Gastroesophageal sphincter (tissue), 3 donors: ENCODE measurements at regions not wholly inside any gene's neighbourhood (a gene's known extent, or its start where the extent isn't known, plus 50 kb on each side); places are given as distances from the start of the nearest gene placed in this dataset.

Experiments
- EP300 ChIP-seq: sonication (generic); formaldehyde crosslinking; IDR thresholded peaks from one replicate; pipeline ENCODE4 v1.6.1; 2017; ENCODE audit warnings: antibody characterized with exemption, mild to moderate bottlenecking
- POLR2A ChIP-seq, 2 donors: fragments of 450-650 bp; IDR thresholded peaks; one replicate each; pipeline ENCODE4 v1.6.1; 2017; ENCODE audit warnings: antibody characterized with exemption in 2 of 2, mild to moderate bottlenecking in 2 of 2, moderate library complexity in 1 of 2
- POLR2AphosphoS5 ChIP-seq: sonication (generic); formaldehyde crosslinking; IDR thresholded peaks from one replicate; pipeline ENCODE4 v1.6.1; 2017; ENCODE audit warnings: antibody characterized with exemption
- TF ChIP-seq, protein P1 (sequence below), 4 experiments: fragments of 200-600 bp in 2 of 4; fragments of 450-650 bp in 2 of 4; sonication (generic) in 1 of 4; IDR thresholded peaks; one replicate each; pipeline ENCODE4 v1.5.1; 2017 to 2019; ENCODE audit warnings: antibody characterized with exemption in 4 of 4, mild to moderate bottlenecking in 2 of 4, moderate library complexity in 2 of 4

DNA sequence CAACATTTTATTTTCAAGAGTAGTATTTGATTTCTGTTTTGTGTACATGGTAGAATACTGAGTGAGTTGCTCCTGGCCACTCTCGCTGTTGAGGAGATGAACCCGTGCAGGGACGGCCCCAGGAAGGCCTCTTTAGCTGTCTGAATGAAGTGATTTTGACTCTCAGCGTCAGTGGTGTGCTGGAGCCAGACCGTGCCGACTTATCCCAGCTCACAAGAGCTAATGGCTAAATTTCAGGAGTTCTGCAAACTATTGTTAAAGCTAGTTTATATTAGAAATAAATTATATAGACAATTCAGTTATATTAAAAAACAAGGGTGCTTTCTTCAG, 111.2 kb upstream of the KIF26B start:
- TF ChIP-seq, protein P1, sequence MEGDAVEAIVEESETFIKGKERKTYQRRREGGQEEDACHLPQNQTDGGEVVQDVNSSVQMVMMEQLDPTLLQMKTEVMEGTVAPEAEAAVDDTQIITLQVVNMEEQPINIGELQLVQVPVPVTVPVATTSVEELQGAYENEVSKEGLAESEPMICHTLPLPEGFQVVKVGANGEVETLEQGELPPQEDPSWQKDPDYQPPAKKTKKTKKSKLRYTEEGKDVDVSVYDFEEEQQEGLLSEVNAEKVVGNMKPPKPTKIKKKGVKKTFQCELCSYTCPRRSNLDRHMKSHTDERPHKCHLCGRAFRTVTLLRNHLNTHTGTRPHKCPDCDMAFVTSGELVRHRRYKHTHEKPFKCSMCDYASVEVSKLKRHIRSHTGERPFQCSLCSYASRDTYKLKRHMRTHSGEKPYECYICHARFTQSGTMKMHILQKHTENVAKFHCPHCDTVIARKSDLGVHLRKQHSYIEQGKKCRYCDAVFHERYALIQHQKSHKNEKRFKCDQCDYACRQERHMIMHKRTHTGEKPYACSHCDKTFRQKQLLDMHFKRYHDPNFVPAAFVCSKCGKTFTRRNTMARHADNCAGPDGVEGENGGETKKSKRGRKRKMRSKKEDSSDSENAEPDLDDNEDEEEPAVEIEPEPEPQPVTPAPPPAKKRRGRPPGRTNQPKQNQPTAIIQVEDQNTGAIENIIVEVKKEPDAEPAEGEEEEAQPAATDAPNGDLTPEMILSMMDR (IDR thresholded peaks at IDR 0.05) = no peak
- TF ChIP-seq POLR2A (IDR thresholded peaks at IDR 0.05) (no peak), EP300 (no peak), POLR2AphosphoS5 (no peak)
